Uterus (tissue), 3 donors: ENCODE measurements at regions not wholly inside any gene's neighbourhood (a gene's known extent, or its start where the extent isn't known, plus 50 kb on each side); places are given as distances from the start of the nearest gene placed in this dataset.

ENCODE experiments used
- DNase-seq, 2 donors: peaks; one replicate each; pipeline ENCODE4 v3.0.0-alpha.2; 2019 to 2020
- H3K27ac ChIP-seq, 2 donors: fragments of 200-600 bp; sonication (generic); 1 replicate in 1 of 2; 2 replicates in 1 of 2; pipeline ENCODE4 v1.5.1; 2016 to 2018
- H3K27me3 ChIP-seq, 2 donors: fragments of 200-600 bp; sonication (generic); one replicate each; pipeline ENCODE4 v1.5.1; 2018 to 2019; ENCODE audit warnings: control low read depth in 1 of 2
- H3K36me3 ChIP-seq, 2 donors: fragments of 200-600 bp; sonication (generic); one replicate each; pipeline ENCODE4 v1.5.1; 2019; ENCODE audit warnings: control low read depth in 1 of 2
- H3K4me1 ChIP-seq, 2 donors: fragments of 200-600 bp; sonication (generic); one replicate each; pipeline ENCODE4 v1.5.1; 2018 to 2019; ENCODE audit warnings: control low read depth in 1 of 2
- H3K4me3 ChIP-seq, 2 donors: fragments of 200-600 bp; sonication (generic); 1 replicate in 1 of 2; 2 replicates in 1 of 2; pipeline ENCODE4 v1.5.1; 2018 to 2019; ENCODE audit warnings: mild to moderate bottlenecking in 1 of 2
- H3K9me3 ChIP-seq, 2 donors: fragments of 200-600 bp; sonication (generic); one replicate each; pipeline ENCODE4 v1.5.1; 2019; ENCODE audit warnings: control low read depth in 1 of 2
- CTCF ChIP-seq, 4 experiments: fragments of 200-600 bp in 2 of 4; fragments of 450-650 bp in 2 of 4; sonication (generic) in 2 of 4; IDR thresholded peaks; one replicate each; pipeline ENCODE4 v1.5.1; 2016 to 2019; ENCODE audit warnings: antibody characterized with exemption in 4 of 4, mild to moderate bottlenecking in 2 of 4, moderate library complexity in 1 of 4
- POLR2A ChIP-seq, 2 donors: fragments of 450-650 bp; IDR thresholded peaks; one replicate each; pipeline ENCODE4 v1.6.1; 2016; ENCODE audit warnings: antibody characterized with exemption in 2 of 2, mild to moderate bottlenecking in 1 of 2, moderate library complexity in 1 of 2
- intact Hi-C: fragments of 100-400 bp; cut with DNase I; formaldehyde crosslinking; loops from one replicate; pipeline ENCODE4 v1.15.1; 2023; ENCODE audit warnings: low total_unique reads
- donor health status: DM: yes; HTN: yes; CAD: no.

- intact Hi-C loops: no loop called here
- no peak overlapping the region for H3K4me3 ChIP-seq
- no peak overlapping the region for H3K27ac ChIP-seq
- TF ChIP-seq POLR2A (IDR thresholded peaks at IDR 0.05) (no peak), CTCF (IDR thresholded peaks at IDR 0.05) (no peak)
- no peaks in the 10 kb centered on the region for H3K36me3 ChIP-seq
- no peaks in the 10 kb centered on the region for H3K27me3 ChIP-seq
- no peaks in the 10 kb centered on the region for H3K9me3 ChIP-seq
- no peaks in the 10 kb centered on the region for H3K4me1 ChIP-seq
- DNase-seq: no peak
Observed at GRCh38 chr9:38201844-38202243, 132.8 kb upstream of the SHB start.

- Histone ChIP-seq H3K27me3 (no peaks in the 10 kb centered on the region), H3K36me3 (no peaks in the 10 kb centered on the region), H3K4me1 (no peaks in the 10 kb centered on the region), H3K9me3 (no peaks in the 10 kb centered on the region), H3K27ac (no peak overlapping the region), H3K4me3 (no peak overlapping the region)
- intact Hi-C loops: no loop called here
- DNase-seq: no peak
- TF ChIP-seq CTCF (IDR thresholded peaks at IDR 0.05) (no peak), POLR2A (IDR thresholded peaks at IDR 0.05) (no peak)
Observed at GRCh38 chr9:38200431-38200830, 131.4 kb upstream of the SHB start.

- Histone ChIP-seq H3K27me3 (no peaks in the 10 kb centered on the region), H3K36me3 (no peaks in the 10 kb centered on the region), H3K9me3 (no peaks in the 10 kb centered on the region), H3K4me1 (no peaks in the 10 kb centered on the region), H3K27ac (no peak overlapping the region), H3K4me3 (no peak overlapping the region)
- no peak for DNase-seq
- intact Hi-C loops: no loop called here
- TF ChIP-seq POLR2A (IDR thresholded peaks at IDR 0.05): no peak
- TF ChIP-seq CTCF (IDR thresholded peaks at IDR 0.05): no peak
Observed at GRCh38 chr9:38198140-38198539, 129.1 kb upstream of the SHB start.

GRCh38 chr9:38196714-38197113 lies 127.7 kb upstream of the SHB start:
- no peak overlapping the region for H3K27ac ChIP-seq
- no peak overlapping the region for H3K4me3 ChIP-seq
- no peak for DNase-seq
- no peaks in the 10 kb centered on the region for H3K9me3 ChIP-seq
- H3K27me3 ChIP-seq: no peaks in the 10 kb centered on the region
- TF ChIP-seq CTCF (IDR thresholded peaks at IDR 0.05) (no peak), POLR2A (IDR thresholded peaks at IDR 0.05) (no peak)
- intact Hi-C loops: no loop called here
- no peaks in the 10 kb centered on the region for H3K36me3 ChIP-seq
- H3K4me1 ChIP-seq: no peaks in the 10 kb centered on the region

- no peaks in the 10 kb centered on the region for H3K4me1 ChIP-seq
- intact Hi-C loops: no loop called here
- no peaks in the 10 kb centered on the region for H3K9me3 ChIP-seq
- H3K27ac ChIP-seq: no peak overlapping the region
- no peaks in the 10 kb centered on the region for H3K27me3 ChIP-seq
- no peaks in the 10 kb centered on the region for H3K36me3 ChIP-seq
- TF ChIP-seq POLR2A (IDR thresholded peaks at IDR 0.05): no peak
- TF ChIP-seq CTCF (IDR thresholded peaks at IDR 0.05): no peak
- no peak for DNase-seq
- H3K4me3 ChIP-seq: no peak overlapping the region
Observed at GRCh38 chr9:38195737-38196161, 126.7 kb upstream of the SHB start.
